ENCODE measurements at regions not wholly inside any gene's neighbourhood (a gene's known extent, or its start where the extent isn't known, plus 50 kb on each side); places are given as distances from the start of the nearest gene placed in this dataset.
"Not testable (repeated sequence)": the region's sequence is repeated elsewhere in the genome, so short reads cannot be mapped to it uniquely, and the experiment has no call there.

DNA sequence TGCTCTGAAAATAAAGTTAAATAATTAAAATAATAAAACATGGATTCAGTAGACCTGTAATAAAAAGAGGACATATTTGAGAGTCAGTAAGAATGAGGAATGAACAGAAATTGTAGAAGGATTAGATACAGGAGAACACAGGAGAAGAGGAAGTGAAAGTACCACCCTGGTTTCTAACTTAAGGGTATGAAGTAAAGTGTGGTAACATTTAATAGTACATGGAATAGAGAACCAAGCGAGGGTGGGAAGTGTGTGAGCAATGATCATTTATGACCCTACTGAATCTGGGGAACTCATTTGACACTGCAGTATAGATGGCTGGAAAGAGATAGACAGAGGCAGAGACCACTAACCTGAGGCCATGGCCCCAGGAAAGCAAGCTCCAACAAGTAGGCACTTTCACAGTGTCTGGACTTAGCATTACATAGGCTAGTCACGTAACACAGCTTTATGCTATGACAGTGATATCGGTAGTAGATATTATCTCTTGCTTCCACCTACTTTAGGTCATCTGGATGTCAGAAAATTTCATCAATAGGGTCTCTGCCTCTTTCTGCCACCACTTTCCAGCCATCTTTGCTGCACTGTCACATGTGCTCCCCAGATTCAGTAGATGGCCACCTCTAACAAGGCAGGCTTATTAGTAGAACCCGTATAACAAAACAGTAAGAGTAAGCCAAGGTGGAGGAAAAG lies 633.9 kb upstream of the MIR17HG start:
- DNase-seq (ENCODE audit: low read depth in 2 of 2), result no peak

DNA sequence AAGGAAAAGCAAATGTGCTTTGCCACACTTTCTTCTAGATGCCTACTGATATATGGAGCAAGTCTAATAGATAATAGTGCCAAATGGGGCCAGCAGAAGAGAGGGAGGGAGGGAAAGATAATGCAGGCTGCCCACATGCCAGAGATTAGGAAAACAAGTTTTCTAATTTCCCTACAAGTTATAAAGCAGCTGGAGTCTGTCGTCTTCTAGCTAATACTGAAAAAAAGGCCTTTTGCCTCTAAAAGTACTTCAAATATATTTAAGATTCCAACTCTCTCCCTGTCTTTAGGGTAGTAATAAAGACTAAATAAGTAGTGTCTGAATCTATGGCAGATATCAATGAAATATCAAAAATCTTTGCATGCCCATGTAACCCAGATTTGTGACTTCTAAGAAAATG lies 632.0 kb upstream of the MIR17HG start:
- DNase-seq (ENCODE audit: low read depth in 2 of 2), result no peak

DNA sequence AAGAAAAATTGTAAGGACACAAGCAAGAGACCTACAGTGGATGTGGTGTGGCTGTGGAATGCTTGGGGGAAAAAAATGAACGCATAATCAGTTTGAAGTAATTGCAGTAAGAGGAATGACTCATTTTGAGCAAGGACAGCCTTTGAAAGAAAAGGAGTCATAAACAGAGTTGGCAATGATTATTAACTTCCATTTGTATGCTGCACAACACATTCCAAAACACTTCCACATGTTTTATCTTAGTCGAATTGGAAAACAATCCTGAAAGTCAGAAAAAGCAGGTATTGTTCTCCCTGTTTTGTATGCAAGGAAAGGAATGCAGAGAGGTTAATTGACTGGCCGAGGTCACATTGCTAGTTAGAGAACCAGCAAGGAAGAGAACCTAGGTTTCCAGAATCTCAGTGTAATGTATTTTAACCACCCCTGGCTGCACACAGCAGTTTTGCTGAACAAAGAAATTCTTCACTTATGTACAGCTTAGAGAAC lies 630.0 kb upstream of the MIR17HG start:
- DNase-seq (ENCODE audit: low read depth in 2 of 2), result peak; percentile 51 to 52

DNA sequence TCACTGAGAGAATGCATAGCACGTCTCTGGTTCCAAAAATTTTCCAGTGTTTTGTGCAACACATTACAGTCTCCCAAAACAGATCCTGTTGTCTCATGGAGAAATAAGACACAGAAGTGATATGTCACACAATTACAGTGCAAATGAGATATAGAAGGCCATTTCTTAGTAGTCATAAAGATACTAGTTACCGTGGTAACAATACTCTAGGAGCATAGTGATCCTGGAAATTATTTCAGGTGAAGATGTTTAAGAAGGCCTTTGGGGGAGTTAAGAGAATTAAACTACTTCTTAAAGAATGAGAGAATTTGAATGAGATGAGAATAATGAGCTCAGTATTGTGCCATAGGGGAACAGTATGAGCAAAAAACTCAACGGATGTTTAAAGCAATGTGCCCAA lies 628.0 kb upstream of the MIR17HG start:
- no peak for DNase-seq (ENCODE audit: low read depth in 2 of 2)

DNA sequence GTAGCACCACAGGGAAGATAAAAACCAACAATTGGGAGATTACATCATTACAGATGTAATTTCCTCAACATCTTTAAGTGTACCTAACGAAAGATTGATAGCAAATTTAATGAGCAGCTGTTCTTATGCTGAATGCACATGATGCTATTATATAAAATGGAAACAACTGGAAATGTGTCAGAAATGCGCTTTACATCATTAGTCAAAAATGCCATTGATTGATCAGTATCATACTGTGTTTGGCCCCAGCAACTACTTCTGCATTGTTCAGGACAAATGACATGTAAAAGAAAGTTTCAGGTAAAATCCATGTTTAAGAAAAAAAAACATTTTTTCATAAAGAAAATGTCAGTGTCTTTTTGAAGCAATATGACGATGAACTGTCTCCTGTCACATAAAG lies 625.5 kb upstream of the MIR17HG start:
- DNase-seq (ENCODE audit: low read depth in 2 of 2), result no peak

DNA sequence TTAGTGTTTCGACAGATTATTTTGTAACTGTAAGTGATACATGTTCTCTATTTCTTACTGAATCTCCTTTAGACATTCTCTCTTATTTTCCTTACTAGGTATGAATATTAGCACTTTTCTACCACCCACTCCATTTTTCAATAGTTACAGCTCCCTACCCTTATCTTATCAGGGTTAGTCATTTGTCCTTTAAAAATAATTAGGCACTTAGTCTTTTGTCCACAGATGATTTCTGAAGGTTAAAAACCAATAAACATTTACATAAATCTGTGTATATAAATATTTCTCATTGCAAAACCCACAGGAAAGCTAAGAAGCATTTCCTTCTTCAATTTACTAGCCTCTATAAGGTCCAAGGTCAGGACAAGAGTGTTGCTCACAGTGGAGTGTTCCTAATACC lies 624.1 kb upstream of the MIR17HG start:
- no peak for DNase-seq (ENCODE audit: low read depth in 2 of 2)

DNA sequence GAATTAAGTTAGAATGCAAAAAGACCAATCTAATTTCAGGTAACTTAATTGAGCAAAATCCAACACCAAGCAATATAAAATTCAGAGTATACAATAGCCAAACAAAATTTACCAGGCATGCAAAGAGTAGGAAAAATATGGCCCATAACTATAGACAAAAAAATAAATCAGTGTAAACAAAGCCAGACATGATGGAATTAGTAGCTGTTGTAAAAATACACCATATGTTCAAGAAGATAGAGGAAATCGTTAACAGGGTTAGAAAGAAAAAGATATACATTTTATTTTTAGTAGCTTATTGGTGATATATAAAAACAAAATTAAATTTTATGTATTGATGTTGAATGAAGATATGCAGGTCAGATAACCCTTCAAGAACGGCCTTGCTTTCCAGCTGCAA lies 621.1 kb upstream of the MIR17HG start:
- DNase-seq (ENCODE audit: low read depth in 2 of 2), result no peak

DNA sequence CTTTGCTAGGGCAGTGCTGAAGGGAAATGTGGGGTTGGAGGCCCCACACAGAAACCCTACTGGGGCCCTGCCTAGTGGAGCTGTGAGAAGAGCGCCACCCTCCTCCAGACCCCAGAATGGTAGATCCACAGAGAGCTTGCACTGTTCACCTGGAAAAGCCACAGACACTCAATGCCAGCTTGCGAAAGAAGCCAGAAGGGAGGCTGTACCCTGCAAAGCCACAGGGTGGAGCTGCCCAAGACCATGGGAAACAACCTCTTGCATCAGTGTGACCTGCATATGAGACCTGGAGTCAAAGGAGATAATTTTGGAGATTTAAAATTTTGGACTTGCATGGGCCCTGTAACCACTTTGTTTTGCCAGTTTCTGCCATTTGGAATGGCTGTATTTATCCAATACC lies 615.4 kb upstream of the MIR17HG start:
- no peak for DNase-seq (ENCODE audit: low read depth in 2 of 2)

DNA sequence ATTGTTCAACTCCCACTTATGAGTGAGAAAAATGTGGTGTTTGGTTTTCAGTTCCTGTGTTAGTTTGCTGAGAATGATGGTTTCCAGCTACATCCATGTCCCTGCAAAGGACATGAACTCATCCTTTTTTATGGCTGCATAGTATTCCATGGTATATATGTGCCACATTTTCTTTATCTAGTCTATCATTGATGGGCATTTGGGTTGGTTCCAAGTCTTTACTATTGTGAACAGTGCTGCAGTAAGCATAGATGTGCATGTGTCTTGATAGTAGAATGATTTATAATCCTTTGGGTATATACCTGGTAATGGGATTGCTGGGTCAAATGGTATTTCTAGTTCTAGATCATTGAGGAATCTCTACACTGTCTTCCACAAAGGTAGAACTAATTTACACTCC lies 613.0 kb upstream of the MIR17HG start:
- not testable (repeated sequence) for DNase-seq (ENCODE audit: low read depth in 2 of 2)

DNA sequence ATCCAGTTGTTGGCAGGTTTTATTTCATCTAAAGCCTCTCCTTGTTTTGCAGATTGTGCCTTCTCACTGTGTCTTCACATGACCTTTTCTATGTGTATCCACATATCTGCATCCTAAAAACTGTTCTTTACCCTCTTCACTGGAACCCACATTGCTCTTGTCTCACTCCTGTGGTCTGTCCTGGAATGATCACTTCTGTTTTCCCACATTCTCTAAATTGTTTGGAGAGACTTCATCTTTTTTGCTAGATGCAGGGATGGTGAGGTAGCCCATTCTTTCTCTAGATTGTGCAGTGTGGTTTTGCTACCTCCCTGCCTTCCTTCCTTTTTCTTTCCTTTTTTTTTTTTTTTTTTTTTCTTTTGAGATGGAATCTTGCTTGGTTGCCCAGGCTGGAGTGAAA lies 608.6 kb upstream of the MIR17HG start:
- DNase-seq (ENCODE audit: low read depth in 2 of 2), result no peak

DNA sequence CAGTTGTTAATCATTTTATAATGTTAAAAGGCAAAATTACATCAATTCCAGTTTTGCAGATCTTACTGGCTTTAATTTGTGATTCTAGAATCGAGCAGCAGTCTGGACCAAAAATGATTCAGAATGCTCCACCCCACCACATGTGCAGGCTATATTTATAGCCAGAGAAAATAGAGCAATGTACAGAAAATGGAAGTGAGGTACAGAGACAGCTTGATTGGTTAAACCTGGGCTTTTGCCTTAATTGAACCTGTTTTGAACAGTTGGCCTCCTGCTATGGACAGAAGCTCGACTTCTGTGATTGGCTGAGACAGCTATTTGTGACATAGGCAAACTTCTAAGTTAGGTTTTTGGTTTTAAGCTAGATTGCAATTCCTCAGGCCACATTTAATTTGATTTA lies 607.4 kb upstream of the MIR17HG start:
- DNase-seq (ENCODE audit: low read depth in 2 of 2), result no peak

DNA sequence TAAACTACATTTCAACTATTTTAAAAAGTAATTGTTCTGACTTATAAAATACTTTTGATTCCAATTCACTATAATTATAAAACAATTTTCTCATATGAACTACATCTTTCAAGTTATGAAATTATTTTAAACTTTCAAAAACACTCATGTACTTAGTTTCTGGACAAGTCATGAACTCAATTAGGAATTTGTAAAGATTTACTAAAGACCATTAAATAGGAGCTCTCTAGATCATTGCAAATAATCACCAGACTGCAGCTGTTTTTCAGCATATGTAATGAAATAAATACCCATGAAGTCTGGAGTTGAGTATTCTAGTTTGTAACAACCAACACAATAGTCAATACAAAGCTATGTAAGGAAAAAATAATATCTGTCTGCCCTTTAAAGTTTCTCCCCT lies 605.1 kb upstream of the MIR17HG start:
- DNase-seq (ENCODE audit: low read depth in 2 of 2), result no peak

DNA sequence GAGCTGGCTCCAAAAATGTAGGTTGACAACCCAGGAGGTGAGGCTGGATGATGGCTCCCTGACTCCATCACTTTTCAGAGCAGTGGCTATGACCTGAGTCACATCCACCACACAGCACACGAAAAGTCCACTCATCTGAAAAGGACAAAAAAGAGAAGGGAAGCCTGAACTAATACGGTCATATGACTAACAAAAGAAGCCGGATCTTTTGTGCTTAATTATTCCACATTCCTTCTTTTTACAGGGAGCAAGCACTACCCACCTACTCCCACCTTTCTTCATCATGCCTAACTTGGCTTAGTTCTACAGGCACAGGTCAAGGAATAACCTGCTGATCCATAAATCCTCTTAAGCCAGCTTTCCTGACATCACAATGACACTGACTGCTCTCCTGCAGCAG lies 601.3 kb upstream of the MIR17HG start:
- no peak for DNase-seq (ENCODE audit: low read depth in 2 of 2)

DNA sequence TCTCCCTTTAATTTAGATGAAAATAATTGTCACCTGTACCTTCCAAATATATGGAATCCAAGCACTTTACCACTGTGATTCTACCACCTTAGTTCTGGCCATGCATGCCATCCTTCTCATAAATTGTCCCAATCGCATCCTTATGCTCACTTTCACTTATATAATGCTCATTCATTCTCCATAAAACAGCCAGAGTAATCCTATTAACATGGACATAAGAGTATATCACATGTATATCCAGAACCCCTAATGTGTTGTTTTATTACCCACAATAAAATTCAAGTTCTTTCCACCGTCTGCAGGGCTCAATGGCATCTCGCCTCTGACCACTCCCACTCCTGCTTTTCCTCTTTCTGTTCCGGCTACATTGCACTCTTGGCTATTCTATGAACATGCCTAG lies 597.5 kb upstream of the MIR17HG start:
- DNase-seq (ENCODE audit: low read depth in 2 of 2), result no peak

DNA sequence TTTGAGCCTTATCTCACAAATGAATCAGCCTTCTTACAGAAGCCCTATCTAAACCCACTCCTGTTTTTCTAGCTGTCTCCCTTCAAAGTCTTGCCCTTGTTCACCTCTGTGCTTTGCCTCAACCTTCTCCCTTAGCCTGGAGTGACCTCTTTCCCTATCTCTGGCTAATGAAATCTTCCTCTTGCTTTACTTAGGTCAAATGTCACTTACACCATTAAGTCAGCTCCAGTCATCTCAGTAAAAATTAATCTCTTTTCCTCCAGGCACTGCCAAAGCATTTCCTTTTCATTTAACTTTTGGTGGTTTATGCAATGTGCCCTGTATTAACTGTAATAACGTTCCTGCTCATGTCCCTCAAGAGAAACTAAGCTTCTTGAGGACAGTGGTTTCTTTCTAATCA lies 596.5 kb upstream of the MIR17HG start:
- DNase-seq (ENCODE audit: low read depth in 2 of 2), result no peak

DNA sequence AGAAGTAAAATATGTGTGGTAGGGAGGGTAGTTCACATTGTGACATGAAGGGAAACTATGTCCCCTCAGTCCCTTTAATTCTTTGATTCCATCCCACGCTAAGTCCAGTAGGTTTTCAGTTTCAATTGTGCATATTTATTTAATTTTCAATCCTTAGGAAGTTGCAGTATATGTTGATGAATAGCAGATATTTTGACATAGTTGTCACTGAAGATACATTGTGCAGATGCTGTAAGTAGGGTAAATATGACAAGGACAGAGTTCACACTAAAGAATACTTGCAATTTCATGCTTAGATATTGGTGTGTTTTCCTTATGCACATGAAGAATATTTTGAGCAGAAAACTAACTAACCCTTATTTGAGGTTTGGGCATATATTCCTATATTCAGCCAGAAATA lies 595.4 kb upstream of the MIR17HG start:
- no peak for DNase-seq (ENCODE audit: low read depth in 2 of 2)

DNA sequence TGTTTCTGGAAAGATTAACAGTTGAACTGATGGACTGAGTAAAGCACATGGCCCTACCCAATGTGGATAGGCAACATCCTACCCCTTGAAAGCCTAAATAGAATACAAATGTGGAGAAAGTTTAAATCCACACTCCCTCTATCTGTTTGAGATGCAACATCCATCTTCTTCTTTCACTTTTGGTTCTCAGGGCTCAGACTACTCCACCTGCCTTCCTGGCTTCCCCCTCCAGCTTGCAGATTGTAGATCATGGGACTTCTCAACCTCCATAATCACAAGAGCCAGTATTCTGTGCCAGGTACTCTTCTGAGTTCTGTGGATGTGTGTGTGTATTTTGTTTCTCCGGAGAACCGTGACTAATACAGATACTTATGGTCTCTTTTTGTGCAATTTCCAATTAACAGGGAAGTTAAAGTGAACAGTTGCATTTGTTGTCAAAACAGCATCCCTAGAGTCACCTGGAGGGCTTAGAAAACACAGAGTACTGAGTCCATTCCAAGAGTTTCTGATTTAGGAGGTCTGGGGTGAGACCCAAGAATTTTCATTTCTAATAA lies 590.3 kb upstream of the MIR17HG start:
- DNase-seq (ENCODE audit: low read depth in 2 of 2), result no peak

DNA sequence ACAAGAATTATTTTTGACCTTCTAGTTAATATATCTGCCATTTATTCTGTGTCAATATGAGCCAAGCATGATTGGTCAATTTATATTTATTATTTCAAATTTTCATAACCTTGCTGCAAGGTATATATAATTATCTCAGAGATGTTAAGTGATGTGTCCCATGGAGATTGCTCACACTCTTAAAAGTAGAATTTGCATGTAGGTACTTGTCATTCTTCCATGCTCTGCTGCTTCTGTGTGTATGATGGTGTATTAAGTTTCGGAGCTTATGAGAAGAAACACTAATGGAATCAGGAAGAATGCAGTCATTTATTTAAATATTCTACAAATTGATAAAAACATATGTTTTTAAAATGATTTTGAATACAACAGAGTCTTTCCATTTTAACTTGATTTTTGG lies 586.8 kb upstream of the MIR17HG start:
- DNase-seq (ENCODE audit: low read depth in 2 of 2), result no peak

DNA sequence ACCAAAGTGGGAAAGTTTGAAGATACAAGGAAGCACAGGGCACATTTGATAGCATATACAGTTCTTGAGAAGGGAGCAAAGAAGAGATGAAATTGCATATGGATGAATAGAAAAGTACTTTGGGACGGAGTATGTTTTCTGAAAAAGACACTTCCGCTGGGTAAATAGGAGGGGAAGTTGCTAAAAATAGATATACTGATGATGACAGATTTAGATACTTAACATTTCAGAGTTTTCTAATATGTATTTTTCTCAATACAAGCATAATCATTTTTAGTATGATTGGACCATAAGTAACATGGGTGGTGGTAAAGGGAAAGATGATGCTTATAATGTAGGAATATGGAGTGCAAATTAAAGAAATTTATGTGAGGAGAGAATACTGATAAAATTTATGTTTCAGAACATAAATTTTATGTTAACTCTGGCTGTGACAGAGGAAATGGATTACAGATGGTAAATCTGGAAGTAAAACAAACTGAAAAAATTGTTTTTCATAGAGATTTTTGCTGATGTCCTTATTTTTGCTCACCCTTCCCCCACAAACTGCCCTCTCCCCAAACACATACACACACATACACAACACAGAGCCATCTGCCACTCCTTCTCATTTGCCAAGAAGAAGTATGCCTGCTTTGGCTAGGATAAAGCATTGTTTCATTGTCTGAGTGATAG lies 583.9 kb upstream of the MIR17HG start:
- no peak for DNase-seq (ENCODE audit: low read depth in 2 of 2)

DNA sequence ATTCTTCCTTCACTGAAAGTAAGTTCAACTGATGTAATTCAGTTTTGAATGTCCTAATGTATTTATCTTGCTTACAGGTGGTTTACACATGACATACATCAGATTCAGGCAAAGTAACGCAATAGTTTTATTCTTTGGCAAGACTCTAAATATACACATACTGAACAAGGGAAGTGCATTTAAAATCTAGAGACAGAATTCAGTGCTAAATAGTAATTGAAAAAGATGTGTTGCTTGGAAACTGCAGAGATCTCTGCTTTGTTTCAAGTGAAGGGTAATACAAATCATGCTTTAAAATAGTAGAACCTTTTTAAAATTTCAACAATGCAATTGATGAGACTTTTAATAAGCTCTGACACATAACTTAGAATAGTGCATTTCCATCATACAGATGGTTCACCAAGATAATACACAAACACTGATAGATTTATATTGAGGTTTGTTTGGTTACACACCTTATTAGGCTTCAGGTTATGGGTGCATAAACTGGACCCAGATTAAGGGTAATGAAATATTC lies 581.0 kb upstream of the MIR17HG start:
- no peak for DNase-seq (ENCODE audit: low read depth in 2 of 2)

DNA sequence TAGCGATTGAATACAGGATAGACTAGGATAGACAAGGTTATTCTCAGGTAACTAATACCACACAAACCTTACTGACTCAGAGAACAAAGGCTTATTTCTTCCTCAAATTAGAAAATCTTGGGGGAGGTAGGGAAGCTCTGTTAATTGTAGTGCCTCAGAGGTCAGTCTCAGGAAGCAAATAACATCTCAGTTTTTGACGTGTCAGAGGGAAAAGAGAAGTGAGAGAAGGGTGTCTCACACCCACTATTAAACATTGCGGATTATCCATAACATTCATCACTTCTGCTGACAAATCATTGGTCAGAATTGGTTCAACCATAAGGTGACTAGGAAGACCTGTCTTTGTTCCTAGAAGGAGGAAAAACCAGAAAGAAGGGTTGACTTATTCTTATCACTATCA lies 579.4 kb upstream of the MIR17HG start:
- no peak for DNase-seq (ENCODE audit: low read depth in 2 of 2)

DNA sequence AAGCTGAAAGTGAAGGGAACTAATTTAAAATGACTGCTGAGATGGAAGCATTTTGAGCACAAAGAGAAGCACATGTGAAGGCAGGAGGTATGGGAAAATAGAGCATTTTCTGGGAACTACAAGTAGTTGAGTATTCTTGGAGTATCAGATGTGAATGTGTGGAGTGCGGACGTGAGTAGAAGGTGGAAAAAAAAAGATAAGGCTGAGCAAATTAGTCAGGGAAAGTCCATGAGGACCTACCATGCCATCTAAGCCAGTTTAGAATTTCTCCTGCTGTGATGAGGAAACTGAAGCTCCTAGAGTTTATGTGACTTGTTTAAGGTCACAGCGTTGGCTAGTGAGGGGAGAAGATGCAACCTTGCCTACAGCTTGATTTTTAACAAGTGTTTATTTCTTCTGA lies 578.1 kb upstream of the MIR17HG start:
- no peak for DNase-seq (ENCODE audit: low read depth in 2 of 2)

DNA sequence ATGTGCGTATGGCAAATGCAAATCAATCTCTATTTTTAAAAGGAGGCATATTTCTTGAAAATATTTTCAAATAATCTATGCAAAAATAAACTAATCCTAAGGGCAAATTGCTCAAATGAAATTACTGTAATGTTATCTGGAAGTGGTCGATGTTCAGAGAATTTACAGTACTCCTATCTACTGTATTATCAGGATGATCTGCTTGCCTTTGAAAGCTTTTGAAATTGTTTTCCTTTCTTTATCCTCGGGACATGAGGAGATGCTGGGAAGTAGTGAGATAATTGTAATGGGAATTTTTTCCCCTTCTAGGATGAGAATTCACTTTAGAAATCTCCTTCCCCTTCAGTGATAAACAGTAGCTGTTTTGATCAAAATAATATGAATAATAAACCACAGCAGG lies 577.2 kb upstream of the MIR17HG start:
- no peak for DNase-seq (ENCODE audit: low read depth in 2 of 2)
